Type B pancreatic cell (in vitro differentiated cells): ENCODE measurements at regions not wholly inside any gene's neighbourhood (a gene's known extent, or its start where the extent isn't known, plus 50 kb on each side); places are given as distances from the start of the nearest gene placed in this dataset.

ENCODE experiments used
- DNase-seq: peaks from one replicate; pipeline ENCODE4 v3.0.0; 2021; ENCODE audit warnings: mixed read lengths; ENCODE audit not compliant: unreplicated experiment; ENCODE audit errors: extremely low spot score
- H3K27ac Mint-ChIP-seq: 2 replicates; pipeline ENCODE4 v1.8.0; 2021; ENCODE audit warnings: mild to moderate bottlenecking, mixed read lengths
- H3K27me3 Mint-ChIP-seq: 2 replicates; pipeline ENCODE4 v1.8.0; 2021; ENCODE audit warnings: mixed read lengths
- H3K36me3 Mint-ChIP-seq: 2 replicates; pipeline ENCODE4 v1.8.0; 2021; ENCODE audit warnings: mixed read lengths
- H3K4me1 Mint-ChIP-seq: one replicate; pipeline ENCODE4 v1.8.0; 2021; ENCODE audit warnings: mixed read lengths; ENCODE audit not compliant: unreplicated experiment
- H3K4me3 Mint-ChIP-seq: 2 replicates; pipeline ENCODE4 v1.8.0; 2021; ENCODE audit warnings: mild to moderate bottlenecking, mixed read lengths
- H3K9me3 Mint-ChIP-seq: 2 replicates; pipeline ENCODE4 v1.8.0; 2021; ENCODE audit warnings: mixed read lengths
- CTCF ChIP-seq: fragments of 200-600 bp; sonication (generic); conservative IDR thresholded peaks from 2 replicates; pipeline ENCODE4 v1.5.0; 2021; ENCODE audit warnings: antibody characterized with exemption, mild to moderate bottlenecking

GRCh38 chr7:54672519-54672918, 86.5 kb downstream of the SEC61G start:
- no peak overlapping the region for H3K4me3 Mint-ChIP-seq
- no peak overlapping the region for H3K27ac Mint-ChIP-seq
- H3K36me3 Mint-ChIP-seq: no peaks in the 10 kb centered on the region
- TF ChIP-seq CTCF: no peak
- H3K9me3 Mint-ChIP-seq: no peaks in the 10 kb centered on the region
- no peak for DNase-seq
- peaks cover 29% of the 10 kb centered on the region for H3K27me3 Mint-ChIP-seq
- no peaks in the 10 kb centered on the region for H3K4me1 Mint-ChIP-seq

- H3K4me1 Mint-ChIP-seq: peaks cover 16% of the 10 kb centered on the region
- H3K36me3 Mint-ChIP-seq: no peaks in the 10 kb centered on the region
- peaks cover 69% of the 10 kb centered on the region for H3K27me3 Mint-ChIP-seq
- H3K4me3 Mint-ChIP-seq: peak overlapping the region; percentile 92
- TF ChIP-seq CTCF: peak; percentile 73
- no peaks in the 10 kb centered on the region for H3K9me3 Mint-ChIP-seq
- peak; percentile 85 for DNase-seq
- peak overlapping the region; percentile 64 for H3K27ac Mint-ChIP-seq
Measured at GRCh38 chr7:54664235-54665228, 94.5 kb downstream of the SEC61G start.

GRCh38 chr7:54663603-54664234, 95.3 kb downstream of the SEC61G start:
- peak overlapping the region; percentile 64 for H3K27ac Mint-ChIP-seq
- H3K27me3 Mint-ChIP-seq: peaks cover 70% of the 10 kb centered on the region
- no peak for TF ChIP-seq CTCF
- H3K4me1 Mint-ChIP-seq: peaks cover 16% of the 10 kb centered on the region
- no peaks in the 10 kb centered on the region for H3K36me3 Mint-ChIP-seq
- no peak for DNase-seq
- H3K9me3 Mint-ChIP-seq: no peaks in the 10 kb centered on the region
- H3K4me3 Mint-ChIP-seq: peak overlapping the region; percentile 92

GRCh38 chr7:54663186-54663585, 95.8 kb downstream of the SEC61G start:
- DNase-seq: no peak
- peaks cover 72% of the 10 kb centered on the region for H3K27me3 Mint-ChIP-seq
- H3K9me3 Mint-ChIP-seq: no peaks in the 10 kb centered on the region
- H3K27ac Mint-ChIP-seq: no peak overlapping the region
- H3K4me3 Mint-ChIP-seq: peak overlapping the region; percentile 92
- H3K36me3 Mint-ChIP-seq: no peaks in the 10 kb centered on the region
- H3K4me1 Mint-ChIP-seq: peaks cover 16% of the 10 kb centered on the region
- TF ChIP-seq CTCF: no peak

GRCh38 chr7:54662701-54663100, 96.3 kb downstream of the SEC61G start:
- TF ChIP-seq CTCF: no peak
- Mint-ChIP-seq H3K4me3 (no peak overlapping the region), H3K4me1 (peaks cover 16% of the 10 kb centered on the region), H3K27ac (no peak overlapping the region), H3K27me3 (peaks cover 77% of the 10 kb centered on the region), H3K36me3 (no peaks in the 10 kb centered on the region), H3K9me3 (no peaks in the 10 kb centered on the region)
- DNase-seq: no peak
